HG02852 (cell line): ENCODE measurements at regions not wholly inside any gene's neighbourhood (a gene's known extent, or its start where the extent isn't known, plus 50 kb on each side); places are given as distances from the start of the nearest gene placed in this dataset.

ENCODE experiments used
- ATAC-seq: cut with Tn5 transposase; IDR thresholded peaks from one replicate; pipeline ENCODE4 v1.9.1; 2021; ENCODE audit warnings: mild to moderate bottlenecking, moderate library complexity; ENCODE audit not compliant: unreplicated experiment

DNA sequence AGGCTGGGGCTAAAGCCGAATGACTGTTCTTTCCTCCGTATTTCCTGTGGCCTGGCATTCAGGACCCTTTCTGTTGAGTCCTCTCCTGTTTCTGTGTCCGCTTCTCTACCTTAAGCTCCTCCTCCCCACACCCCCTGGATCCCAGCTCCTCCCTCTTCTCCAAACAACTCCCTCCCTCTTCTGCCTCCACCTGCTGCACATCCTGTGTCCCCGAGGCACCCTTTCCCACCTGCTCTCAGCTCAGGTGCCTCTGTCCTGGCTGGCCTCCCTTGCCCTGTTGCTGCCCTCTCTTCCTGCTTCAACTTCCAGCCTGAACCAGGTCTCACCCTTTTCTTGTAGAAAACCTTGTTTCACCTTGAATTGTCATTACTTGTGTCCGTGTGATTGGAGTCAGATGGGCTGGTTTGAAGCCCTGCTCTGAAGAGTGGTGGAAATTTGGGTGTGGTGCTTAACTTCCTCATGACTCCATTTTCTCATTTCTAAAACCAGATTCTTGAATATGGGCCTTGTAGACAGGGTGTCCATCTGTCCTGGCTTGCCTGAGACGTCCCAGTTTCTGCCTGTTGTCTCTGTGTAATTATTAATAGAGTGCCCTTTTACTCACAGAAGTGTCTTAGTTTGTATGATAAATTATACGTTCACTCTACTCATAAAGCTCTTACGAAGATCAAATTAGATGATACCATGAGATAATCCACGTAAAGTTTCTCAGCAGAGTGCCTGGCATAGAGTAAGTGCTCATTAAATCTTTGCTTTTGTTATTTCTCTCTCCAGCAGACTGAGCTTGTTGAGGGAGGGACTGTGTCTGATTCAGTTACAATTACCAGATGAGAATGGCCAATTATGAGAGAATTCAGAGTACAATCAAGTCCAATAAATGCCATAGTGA is 58.9 kb upstream of the TRABD2B start:
- ATAC-seq: no peak

- ATAC-seq: no peak
Observed at GRCh38 chr1:48054232-48054631, 57.0 kb upstream of the TRABD2B start.

- ATAC-seq: no peak
Observed at GRCh38 chr1:48052923-48053291, 55.7 kb upstream of the TRABD2B start.

- no peak for ATAC-seq
Observed at GRCh38 chr1:48051466-48052126, 54.4 kb upstream of the TRABD2B start.

GRCh38 chr1:48049823-48050535 is 52.8 kb upstream of the TRABD2B start:
- no peak for ATAC-seq

- no peak for ATAC-seq
Observed at GRCh38 chr1:48048980-48049379, 51.8 kb upstream of the TRABD2B start.

- no peak for ATAC-seq
Observed at GRCh38 chr1:48048064-48048463, 50.9 kb upstream of the TRABD2B start.

DNA sequence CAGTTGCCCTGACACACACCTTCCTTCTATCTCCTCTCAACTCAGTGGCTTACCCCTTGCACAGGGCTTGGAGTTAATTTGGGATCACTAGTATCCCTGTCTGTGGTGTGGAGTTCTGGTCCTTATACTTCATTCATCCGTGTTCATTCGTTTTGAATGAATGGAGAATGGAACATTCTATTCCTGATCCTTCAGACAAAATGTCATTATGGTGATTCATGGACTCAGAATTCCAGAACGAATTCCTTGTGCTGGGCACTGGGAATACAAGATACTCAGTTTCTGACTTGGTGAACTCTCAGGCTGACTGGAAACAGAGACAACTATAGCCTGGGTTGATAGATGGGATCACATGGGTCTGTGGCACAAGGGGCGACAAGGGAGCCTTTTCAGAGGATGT is 49.9 kb upstream of the TRABD2B start:
- ATAC-seq: no peak
